ENCODE measurements at regions not wholly inside any gene's neighbourhood (a gene's known extent, or its start where the extent isn't known, plus 50 kb on each side); places are given as distances from the start of the nearest gene placed in this dataset.
"Not testable (repeated sequence)": the region's sequence is repeated elsewhere in the genome, so short reads cannot be mapped to it uniquely, and the experiment has no call there.

DNA sequence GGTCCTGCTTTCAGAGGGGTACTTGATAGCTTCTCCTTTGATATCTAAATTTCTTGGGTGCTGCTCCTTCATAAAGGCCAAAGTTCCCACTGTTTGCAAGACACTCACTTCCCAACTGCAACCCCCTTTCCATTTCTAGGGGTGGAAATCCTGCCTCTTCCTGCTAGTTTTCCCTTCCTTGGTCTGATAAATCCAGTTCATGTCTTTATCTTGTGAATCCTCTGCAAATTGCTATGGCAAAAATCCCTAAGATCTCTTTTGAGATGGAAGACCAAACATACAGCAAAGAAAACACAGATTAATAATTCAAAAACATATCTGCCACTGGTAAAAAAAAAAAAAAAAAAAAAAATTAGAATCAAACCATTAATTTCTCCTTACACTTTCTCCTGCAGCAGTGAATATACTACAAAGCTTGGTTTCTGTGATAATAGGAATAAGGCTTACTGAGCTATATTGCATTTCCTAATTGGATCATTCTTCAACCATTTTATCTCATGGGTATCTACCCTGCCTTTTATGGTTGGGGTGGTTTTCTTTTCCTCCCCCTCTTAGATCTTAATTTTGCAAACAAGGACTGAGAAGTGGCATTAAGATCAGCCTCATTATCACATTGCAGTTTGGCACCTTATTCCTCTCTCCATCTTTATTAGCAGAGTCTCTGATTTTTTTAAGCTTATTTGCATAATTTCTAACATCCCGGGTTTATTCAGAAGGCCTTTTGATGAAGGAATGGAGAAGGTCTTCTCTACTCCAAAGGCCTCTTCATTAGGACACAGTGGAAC is 439.1 kb downstream of the XYLT1 start:
- DNase-seq (ENCODE audit: low read depth in 4 of 4, low spot score in 3 of 4), result no peak

DNA sequence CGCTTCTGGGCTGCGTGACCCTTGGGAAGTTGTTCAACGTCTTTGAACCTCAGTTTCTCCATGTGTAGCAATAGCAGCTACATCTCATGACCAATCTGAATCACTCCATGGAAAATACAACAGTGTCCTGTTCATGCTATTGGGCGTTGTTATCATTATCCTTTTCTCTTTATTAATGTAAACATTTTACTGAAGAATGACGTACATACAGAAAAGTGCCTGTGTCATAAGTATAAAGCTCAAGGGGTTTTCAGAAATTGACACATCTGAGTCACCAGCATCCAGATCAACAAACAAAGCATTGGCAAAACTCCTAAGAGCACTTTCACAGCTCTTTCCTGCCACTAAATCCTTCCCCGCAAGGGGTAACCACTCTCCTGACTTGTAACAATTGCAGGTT is 438.4 kb downstream of the XYLT1 start:
- no peak for DNase-seq (ENCODE audit: low read depth in 4 of 4, low spot score in 3 of 4)

DNA sequence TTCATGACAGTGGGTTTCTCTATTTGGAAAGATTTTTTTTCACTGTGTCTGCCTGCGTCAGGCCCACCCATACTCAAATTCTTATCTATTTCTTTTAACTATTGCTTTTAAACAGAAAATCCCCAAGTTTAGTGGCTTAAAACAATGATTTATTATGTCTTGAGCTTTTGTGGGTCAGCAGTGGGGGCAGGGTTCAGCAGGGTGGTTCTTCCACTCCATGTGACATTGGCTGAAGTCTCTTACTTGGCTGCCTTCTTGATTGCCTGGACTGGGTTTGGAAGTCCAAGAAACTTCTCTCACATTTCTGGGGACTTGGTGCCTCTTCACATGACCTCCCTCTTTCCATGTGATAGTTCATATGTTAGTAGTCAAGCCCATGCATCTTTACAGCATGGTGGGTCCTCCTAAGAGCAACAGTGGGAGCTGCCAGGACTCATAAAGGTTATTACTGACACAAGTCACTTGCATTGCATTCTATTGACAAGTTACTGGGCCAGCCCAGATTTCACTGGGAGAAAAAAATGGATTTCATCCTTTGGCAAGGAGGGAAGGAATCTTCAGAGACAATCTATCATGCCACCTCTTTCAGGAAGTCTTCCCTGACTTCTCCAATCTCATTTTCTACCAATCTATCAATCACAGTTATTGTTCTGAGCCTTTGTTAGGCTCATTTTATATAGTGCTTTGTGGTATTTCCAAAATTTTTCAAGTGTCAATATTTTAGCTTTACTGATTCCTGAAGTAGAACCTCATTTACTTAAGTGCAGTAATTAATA is 436.1 kb downstream of the XYLT1 start:
- DNase-seq (ENCODE audit: low read depth in 4 of 4, low spot score in 3 of 4), result no peak

DNA sequence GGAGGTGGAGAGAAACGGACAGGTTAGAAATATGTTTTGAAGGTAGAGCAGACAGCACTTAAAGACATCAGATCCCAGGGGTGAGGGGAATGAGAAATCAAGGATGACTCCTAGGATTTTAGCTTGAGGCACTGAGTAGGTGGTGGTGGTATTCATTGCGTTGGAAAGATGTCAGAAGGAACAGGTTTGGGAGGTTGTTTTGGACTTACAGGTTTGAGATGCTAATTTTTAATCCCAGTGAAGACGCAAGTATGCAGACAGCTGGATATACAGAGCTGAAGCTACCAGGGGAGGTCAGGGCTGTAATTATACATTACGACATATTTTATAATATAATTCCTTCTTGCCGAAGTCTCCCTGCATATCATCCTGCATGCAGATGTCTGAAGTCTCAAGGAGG is 433.3 kb downstream of the XYLT1 start:
- DNase-seq (ENCODE audit: low read depth in 4 of 4, low spot score in 3 of 4), result no peak

DNA sequence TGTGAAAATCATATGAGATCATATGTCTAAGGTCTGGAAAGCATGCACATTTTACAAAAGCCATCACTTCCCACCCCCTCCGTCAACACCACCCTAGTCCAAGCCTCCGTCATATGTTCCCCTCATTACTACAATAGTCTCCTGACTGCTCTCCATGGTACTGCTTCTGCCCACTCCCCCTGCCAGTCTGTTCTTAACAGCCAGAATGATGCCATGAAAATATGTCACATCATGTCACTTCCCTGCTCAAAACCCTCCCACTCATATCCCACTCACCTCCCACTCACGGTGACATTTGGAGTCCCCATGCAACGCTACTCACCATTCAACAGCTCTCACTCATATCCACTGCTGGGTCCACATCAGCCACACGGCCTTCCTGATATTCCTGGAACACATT is 432.3 kb downstream of the XYLT1 start:
- DNase-seq (ENCODE audit: low read depth in 4 of 4, low spot score in 3 of 4), result no peak

DNA sequence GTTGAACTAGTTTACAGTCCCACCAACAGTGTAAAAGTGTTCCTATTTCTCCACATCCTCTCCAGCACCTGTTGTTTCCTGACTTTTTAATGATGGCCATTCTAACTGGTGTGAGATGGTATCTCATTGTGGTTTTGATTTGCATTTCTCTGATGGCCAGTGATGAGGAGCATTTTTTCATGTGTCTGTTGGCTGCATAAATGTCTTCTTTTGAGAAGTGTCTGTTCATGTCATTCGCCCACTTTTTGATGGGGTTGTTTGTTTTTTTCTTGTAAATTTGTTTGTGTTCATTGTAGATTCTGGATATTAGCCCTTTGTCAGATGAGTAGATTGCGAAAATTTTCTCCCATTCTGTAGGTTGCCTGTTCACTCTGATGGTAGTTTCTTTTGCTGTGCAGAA is 421.7 kb downstream of the XYLT1 start:
- not testable (repeated sequence) for DNase-seq (ENCODE audit: low read depth in 4 of 4, low spot score in 3 of 4)

DNA sequence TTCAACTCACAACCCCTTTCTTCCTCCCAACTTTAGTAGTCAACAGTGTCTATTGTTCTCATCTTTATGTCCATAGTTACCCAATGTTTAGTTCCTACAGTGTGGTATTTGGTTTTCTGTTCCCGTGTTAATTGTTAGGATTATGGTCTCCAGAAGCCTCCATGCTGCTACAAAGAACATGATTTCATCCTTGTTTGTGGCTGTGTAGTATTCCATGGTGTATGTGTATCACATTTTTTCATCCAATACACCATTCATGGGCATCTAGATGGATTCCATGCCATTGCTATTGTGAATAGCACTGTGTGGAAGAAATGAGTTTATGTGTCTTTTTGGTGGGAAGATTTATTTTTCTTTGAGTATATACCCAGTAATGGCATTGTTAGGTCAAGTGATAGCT is 420.3 kb downstream of the XYLT1 start:
- no peak for DNase-seq (ENCODE audit: low read depth in 4 of 4, low spot score in 3 of 4)
